ENCODE measurements at regions not wholly inside any gene's neighbourhood (a gene's known extent, or its start where the extent isn't known, plus 50 kb on each side); places are given as distances from the start of the nearest gene placed in this dataset.
"Not testable (repeated sequence)": the region's sequence is repeated elsewhere in the genome, so short reads cannot be mapped to it uniquely, and the experiment has no call there.

GRCh38 chrX:124426288-124427169, 80.2 kb downstream of the SH2D1A start:
- DNase-seq, result no peak

GRCh38 chrX:124433186-124433585, 86.8 kb downstream of the SH2D1A start:
- no peak for DNase-seq

- no peak for DNase-seq
Observed at GRCh38 chrX:124435616-124436015, 89.3 kb downstream of the SH2D1A start.

DNA sequence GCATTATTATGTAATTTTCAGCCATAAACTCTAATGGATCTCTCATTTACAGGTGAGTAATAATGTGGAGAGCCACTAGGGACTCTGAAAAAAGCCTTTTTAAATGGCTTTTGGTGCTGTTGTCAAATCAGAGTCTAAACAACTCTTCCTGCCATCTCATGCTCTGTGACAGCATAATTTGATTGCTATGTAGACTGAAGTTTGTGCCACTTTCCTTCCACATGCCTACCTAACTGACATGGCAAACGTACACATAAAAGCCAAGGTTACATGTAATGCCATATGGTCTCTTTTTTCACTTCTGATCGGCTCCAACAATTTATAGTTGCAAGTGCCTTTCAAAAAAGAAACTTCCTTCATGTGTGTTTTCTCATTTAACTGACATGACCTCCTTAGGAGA, 94.3 kb downstream of the SH2D1A start:
- no peak for DNase-seq

- DNase-seq, result no peak
Observed at GRCh38 chrX:124441971-124442590, 95.7 kb downstream of the SH2D1A start.

DNA sequence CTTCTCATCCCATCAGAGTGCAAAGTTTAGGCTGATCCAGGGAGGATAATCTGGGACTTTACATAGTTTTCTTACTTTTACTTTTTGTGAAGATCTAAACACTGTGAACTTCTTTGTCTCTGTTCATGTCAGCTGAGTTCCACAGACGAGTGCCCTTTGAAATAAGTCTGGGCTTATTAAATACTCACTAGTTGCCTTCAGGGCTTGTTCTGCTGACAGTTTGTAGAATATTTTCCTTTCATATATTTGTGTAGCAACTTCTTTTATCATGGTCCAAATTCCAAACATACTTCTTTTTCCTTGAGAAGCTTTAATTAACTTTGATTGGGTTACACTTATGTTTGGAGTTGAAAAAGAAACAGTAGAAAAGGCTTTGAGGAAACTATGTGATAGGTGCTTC, 109.6 kb downstream of the SH2D1A start:
- no peak for DNase-seq

GRCh38 chrX:124459851-124460250, 113.5 kb downstream of the SH2D1A start:
- DNase-seq, result not testable (repeated sequence)

DNA sequence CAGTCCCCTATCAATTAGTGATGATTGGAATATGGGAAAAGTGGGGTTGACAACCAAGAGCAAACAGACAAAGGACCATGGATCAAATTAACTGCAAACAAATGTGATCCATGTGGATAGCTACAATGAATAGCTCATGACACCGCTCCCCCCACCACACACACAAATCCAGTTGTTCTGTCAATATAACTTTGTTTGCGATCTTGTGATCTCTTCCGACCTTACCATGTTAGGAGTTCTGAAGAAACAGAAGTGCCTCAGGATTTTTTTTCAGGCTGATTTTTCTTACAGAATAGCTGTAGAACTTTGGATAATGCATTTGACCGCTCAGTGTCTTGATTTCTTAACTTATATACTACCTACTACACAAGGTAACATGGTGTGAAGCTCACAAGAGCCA, 116.6 kb downstream of the SH2D1A start:
- DNase-seq, result no peak

DNA sequence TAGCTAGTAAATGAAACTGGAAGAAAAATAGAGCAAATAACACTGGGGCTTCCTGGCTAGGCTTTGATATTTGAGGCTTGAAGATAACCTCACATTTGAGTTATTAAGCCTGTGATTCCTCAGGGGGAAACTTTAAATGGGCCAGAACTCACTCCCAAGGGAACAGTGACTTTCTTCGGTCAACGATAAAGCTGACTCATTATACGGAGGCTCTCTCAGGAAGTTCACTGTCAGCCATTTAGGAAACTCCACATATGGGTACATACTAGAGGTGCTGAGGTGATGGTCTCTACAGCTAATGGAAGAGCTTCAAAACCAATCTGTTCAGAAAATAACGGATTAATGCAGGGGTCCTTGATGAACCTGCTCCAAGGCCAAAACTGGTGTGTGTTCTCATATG, 120.8 kb downstream of the SH2D1A start:
- DNase-seq, result no peak

DNA sequence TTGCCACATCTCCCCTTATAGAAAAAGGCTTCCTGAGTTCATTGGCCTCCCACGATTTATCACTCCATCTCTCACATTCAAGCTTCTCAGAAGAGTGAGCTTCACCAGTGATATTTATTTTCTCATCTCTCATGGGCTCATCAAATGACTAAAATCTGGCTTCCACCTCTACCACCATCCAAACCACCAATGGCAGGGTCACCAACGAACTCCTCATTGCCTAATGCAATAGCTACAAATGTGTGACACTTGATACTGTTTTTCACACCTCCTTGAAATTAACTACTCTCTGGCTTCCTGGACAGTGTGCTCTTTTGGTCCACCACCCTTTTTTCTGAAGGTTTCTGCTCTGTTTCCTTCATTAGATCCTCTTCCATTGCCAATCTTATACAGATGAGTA, 129.0 kb downstream of the SH2D1A start:
- peak; percentile 21 for DNase-seq

GRCh38 chrX:124476562-124476961, 130.2 kb downstream of the SH2D1A start:
- DNase-seq, result no peak

DNA sequence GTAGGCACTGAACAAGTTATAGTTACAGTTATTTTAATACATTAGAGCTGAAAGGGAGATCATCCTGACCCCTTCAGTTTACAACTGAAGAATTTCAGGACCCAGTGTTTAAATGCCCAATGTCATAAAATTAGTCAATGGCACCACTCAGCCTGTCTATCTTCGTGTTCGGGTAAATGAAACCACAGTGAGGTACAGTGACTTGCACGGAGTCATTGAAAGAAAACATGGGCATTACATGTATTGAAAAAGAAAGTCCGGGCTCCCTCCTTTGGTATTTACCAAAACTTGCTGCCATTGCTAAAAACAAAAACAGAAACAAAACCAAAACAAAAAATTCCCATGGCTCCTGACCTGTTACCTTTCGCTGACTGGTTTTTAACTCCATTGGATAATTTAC, 131.7 kb downstream of the SH2D1A start:
- peak; percentile 6 for DNase-seq

- DNase-seq, result no peak
Observed at GRCh38 chrX:124488412-124489161, 142.2 kb downstream of the SH2D1A start.

GRCh38 chrX:124493984-124494383, 147.6 kb downstream of the SH2D1A start:
- no peak for DNase-seq

DNA sequence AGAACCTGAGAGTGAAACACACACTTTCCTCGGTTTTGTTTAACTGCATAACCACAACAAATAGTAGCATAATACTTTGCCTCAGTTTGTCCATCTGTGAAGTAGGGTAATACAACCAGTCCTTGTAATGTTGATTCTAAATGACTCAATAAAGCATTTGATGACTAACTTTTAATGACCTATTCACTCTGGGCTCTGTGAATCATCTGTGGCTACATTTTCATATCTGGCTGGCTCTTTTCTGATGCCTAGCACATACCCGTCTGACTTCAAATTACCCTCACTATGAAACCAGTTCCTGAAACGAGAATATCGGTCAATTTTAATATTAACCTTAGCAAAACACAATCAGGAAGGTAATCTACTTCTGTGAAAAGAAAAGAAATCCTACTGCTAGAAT, 151.0 kb downstream of the SH2D1A start:
- DNase-seq, result peak; percentile 3

- DNase-seq, result no peak
Observed at GRCh38 chrX:124501586-124501985, 155.2 kb downstream of the SH2D1A start.

GRCh38 chrX:124502166-124502565, 155.8 kb downstream of the SH2D1A start:
- DNase-seq, result no peak

- no peak for DNase-seq
Observed at GRCh38 chrX:124502599-124502998, 156.2 kb downstream of the SH2D1A start.

GRCh38 chrX:124504111-124504983, 158.0 kb downstream of the SH2D1A start:
- no peak for DNase-seq

DNA sequence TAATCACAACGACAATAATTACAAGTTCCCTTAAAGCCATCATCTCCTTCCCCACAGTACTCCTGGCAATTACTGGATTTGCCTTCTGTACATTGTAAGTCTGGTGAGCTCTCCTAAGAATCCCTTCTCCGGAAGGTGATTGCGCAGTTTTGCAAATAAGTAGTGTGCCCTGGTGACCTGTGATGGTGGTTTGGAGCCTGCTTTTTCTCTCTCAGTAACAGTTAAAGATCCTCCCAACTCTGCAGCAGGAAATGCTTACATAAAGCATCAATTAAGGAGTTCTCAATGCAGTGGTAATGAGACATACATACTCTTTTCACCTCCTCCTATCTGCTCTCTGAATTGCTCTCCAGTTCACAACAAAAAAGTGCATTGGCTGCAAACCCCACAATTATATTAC, 159.7 kb downstream of the SH2D1A start:
- DNase-seq, result no peak

- DNase-seq, result no peak
Observed at GRCh38 chrX:124507246-124507645, 160.9 kb downstream of the SH2D1A start.

DNA sequence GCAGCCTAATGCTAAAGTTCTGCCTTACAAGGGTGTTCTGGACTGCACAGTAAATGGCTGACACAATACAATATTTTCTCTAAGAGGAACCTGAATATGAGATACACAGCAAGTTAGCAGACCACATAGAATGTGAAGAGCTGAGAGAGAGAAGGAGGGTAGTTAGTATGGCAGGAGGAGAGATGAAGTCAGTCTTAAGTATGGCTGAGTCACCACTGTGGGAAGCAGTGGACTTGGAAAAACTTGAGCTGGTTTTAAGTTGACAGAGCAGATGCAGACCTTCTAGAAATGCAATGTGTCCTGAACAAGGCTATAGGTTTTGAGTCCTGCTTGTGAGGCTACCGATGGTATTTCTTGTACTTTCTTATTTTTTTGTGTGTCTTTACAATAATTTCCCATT, 172.5 kb downstream of the SH2D1A start:
- no peak for DNase-seq

GRCh38 chrX:124524852-124525251, 178.5 kb downstream of the SH2D1A start:
- DNase-seq, result no peak

Data from activated CD4-positive, alpha-beta T cell treated with anti-CD3 and anti-CD28 coated beads, Interleukin-2, amount 50 U/mL, for 16 hours (primary cell).